ENCODE measurements at regions not wholly inside any gene's neighbourhood (a gene's known extent, or its start where the extent isn't known, plus 50 kb on each side); places are given as distances from the start of the nearest gene placed in this dataset.

DNA sequence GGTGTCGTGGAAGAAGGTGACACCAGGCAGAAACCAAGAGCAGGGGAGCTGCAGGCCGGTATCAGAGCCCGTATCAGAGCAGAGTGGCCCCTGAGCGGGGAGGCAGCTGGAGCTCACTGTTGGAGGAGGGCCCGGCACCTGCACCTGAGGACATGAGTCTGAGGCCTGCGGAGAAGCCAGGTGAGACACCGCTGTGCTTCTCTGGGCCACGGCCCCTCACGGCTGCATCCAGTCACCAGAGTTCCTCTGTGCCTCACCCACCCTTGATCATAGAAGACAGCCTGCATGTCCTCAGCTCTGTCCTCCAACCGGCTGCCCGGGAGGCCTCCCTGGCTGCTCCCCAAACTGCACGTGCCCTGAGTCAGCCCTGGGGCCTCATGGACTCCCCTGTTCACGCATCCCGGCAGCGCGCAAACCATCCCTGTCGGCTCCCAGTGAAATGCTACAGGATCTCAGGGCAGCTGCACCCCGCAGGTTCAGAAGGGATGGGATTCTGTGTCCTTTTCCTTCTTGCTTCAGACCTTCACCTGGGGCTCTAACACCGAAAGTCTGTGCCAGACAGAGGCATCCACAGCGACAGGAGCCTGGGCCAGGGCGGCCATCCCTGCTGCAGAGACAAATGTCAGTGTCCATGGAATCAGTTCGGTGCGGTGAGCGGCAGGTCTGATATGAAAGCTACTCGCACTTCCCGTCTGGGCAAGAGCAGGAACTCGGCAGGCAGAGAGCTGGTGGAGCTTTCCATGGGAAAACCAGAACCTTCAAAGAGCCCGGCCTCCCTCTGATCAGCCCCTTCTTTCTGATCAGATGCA, 111.9 kb upstream of the FAM20C start:
- Histone ChIP-seq H3K4me3 (replicated peaks in 1 of 3; ENCODE audit: low read depth in 2 of 3, low read length in 3 of 3) (no peak overlapping the region), H2AFZ (ENCODE audit: insufficient read depth, low read depth, low read length, poor library complexity, severe bottlenecking) (no peak overlapping the region), H3K79me2 (ENCODE audit: insufficient read depth, low read length) (no peaks in the 10 kb centered on the region), H3K9ac (ENCODE audit: insufficient read depth, low read length, poor library complexity, severe bottlenecking) (no peak overlapping the region), H4K20me1 (ENCODE audit: insufficient read depth, low read length) (no peaks in the 10 kb centered on the region), H3K27ac (ENCODE audit: low read depth in 1 of 2, low read length in 2 of 2) (no peak overlapping the region), H3K9me3 (replicated peaks in 1 of 2; ENCODE audit: control insufficient read depth in 1 of 2, insufficient read depth in 1 of 2, low read length in 2 of 2) (no peaks in the 10 kb centered on the region), H3K36me3 (replicated peaks in 1 of 2; ENCODE audit: control insufficient read depth in 1 of 2, insufficient read depth in 2 of 2, low read length in 2 of 2) (no peaks in the 10 kb centered on the region), H3K4me1 (ENCODE audit: control insufficient read depth in 1 of 2, insufficient read depth in 2 of 2, low read length in 2 of 2) (peaks cover 16 to 21% of the 10 kb centered on the region in 2 donors), H3K27me3 (ENCODE audit: control insufficient read depth in 2 of 2, insufficient read depth in 2 of 2, low read length in 2 of 2) (no peaks in the 10 kb centered on the region), H3K4me2 (replicated peaks; ENCODE audit: extremely low read depth, low read length, poor library complexity, severe bottlenecking) (no peak overlapping the region)
- peak overlapping the region in 1 of 7 donors; percentile 18 for H3K27ac Mint-ChIP-seq
- H3K27me3 Mint-ChIP-seq (ENCODE audit: low read depth in 3 of 3), result peaks cover 5 to 9% (median 6%) of the 10 kb centered on the region in 3 donors
- no peak overlapping the region for H3K4me3 Mint-ChIP-seq
- WGBS (ENCODE audit: insufficient coverage), result 88% methylated on average over 26 of the region's 28 CpGs
- DNase-seq, result no peak
- intact Hi-C loops (cut with micrococcal nuclease), result no loop called here
- H3K4me1 Mint-ChIP-seq, result peaks cover 28% of the 10 kb centered on the region
- no peaks in the 10 kb centered on the region for H3K36me3 Mint-ChIP-seq
- TF ChIP-seq, protein P1, sequence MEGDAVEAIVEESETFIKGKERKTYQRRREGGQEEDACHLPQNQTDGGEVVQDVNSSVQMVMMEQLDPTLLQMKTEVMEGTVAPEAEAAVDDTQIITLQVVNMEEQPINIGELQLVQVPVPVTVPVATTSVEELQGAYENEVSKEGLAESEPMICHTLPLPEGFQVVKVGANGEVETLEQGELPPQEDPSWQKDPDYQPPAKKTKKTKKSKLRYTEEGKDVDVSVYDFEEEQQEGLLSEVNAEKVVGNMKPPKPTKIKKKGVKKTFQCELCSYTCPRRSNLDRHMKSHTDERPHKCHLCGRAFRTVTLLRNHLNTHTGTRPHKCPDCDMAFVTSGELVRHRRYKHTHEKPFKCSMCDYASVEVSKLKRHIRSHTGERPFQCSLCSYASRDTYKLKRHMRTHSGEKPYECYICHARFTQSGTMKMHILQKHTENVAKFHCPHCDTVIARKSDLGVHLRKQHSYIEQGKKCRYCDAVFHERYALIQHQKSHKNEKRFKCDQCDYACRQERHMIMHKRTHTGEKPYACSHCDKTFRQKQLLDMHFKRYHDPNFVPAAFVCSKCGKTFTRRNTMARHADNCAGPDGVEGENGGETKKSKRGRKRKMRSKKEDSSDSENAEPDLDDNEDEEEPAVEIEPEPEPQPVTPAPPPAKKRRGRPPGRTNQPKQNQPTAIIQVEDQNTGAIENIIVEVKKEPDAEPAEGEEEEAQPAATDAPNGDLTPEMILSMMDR (IDR thresholded peaks at IDR 0.05), result no peak
- peaks cover 0 to 3% (median 0%) of the 10 kb centered on the region in 7 donors for H3K9me3 Mint-ChIP-seq

GRCh38 chr7:81068-81925, 111.1 kb upstream of the FAM20C start:
- 83% methylated on average over 15 of the region's 23 CpGs for WGBS (ENCODE audit: insufficient coverage)
- Mint-ChIP-seq H3K9me3 (peaks cover 0 to 3% (median 0%) of the 10 kb centered on the region in 7 donors), H3K4me1 (peaks cover 28% of the 10 kb centered on the region), H3K4me3 (peak overlapping the region in 1 of 2 donors; percentile 55), H3K27ac (peak overlapping the region in 3 of 7 donors; percentile 13 to 33 (median 18)), H3K27me3 (ENCODE audit: low read depth in 3 of 3) (peaks cover 5 to 9% (median 6%) of the 10 kb centered on the region in 3 donors), H3K36me3 (no peaks in the 10 kb centered on the region)
- no peak overlapping the region for H3K9ac ChIP-seq (ENCODE audit: insufficient read depth, low read length, poor library complexity, severe bottlenecking)
- H3K4me1 ChIP-seq (ENCODE audit: control insufficient read depth in 1 of 2, insufficient read depth in 2 of 2, low read length in 2 of 2), result peaks cover 16 to 21% of the 10 kb centered on the region in 2 donors
- intact Hi-C loops (cut with micrococcal nuclease), result no loop called here
- no peak overlapping the region for H3K27ac ChIP-seq (ENCODE audit: low read depth in 1 of 2, low read length in 2 of 2)
- no peaks in the 10 kb centered on the region for H4K20me1 ChIP-seq (ENCODE audit: insufficient read depth, low read length)
- H3K4me2 ChIP-seq (replicated peaks; ENCODE audit: extremely low read depth, low read length, poor library complexity, severe bottlenecking), result no peak overlapping the region
- H3K4me3 ChIP-seq (replicated peaks in 1 of 3; ENCODE audit: low read depth in 2 of 3, low read length in 3 of 3), result no peak overlapping the region
- H3K36me3 ChIP-seq (replicated peaks in 1 of 2; ENCODE audit: control insufficient read depth in 1 of 2, insufficient read depth in 2 of 2, low read length in 2 of 2), result no peaks in the 10 kb centered on the region
- no peaks in the 10 kb centered on the region for H3K27me3 ChIP-seq (ENCODE audit: control insufficient read depth in 2 of 2, insufficient read depth in 2 of 2, low read length in 2 of 2)
- TF ChIP-seq, protein P1 (IDR thresholded peaks at IDR 0.05), result no peak
- no peak overlapping the region for H2AFZ ChIP-seq (ENCODE audit: insufficient read depth, low read depth, low read length, poor library complexity, severe bottlenecking)
- no peak for DNase-seq
- no peaks in the 10 kb centered on the region for H3K79me2 ChIP-seq (ENCODE audit: insufficient read depth, low read length)
- no peaks in the 10 kb centered on the region for H3K9me3 ChIP-seq (replicated peaks in 1 of 2; ENCODE audit: control insufficient read depth in 1 of 2, insufficient read depth in 1 of 2, low read length in 2 of 2)

All from CD14-positive monocyte (primary cell).